Sigmoid colon (tissue), 4 donors: ENCODE measurements at regions not wholly inside any gene's neighbourhood (a gene's known extent, or its start where the extent isn't known, plus 50 kb on each side); places are given as distances from the start of the nearest gene placed in this dataset.

ENCODE experiments used
- CTCF ChIP-seq, 4 experiments: fragments of 450-650 bp in 3 of 4; fragments of 200-600 bp in 1 of 4; IDR thresholded peaks; one replicate each; pipeline ENCODE4 v1.5.1; 2016 to 2019; ENCODE audit warnings: antibody characterized with exemption in 4 of 4, mild to moderate bottlenecking in 3 of 4, moderate library complexity in 2 of 4
- EP300 ChIP-seq, 4 donors: sonication (generic); formaldehyde crosslinking; IDR thresholded peaks; one replicate each; pipeline ENCODE4 v1.6.1; 2017; ENCODE audit warnings: antibody characterized with exemption in 4 of 4
- POLR2AphosphoS5 ChIP-seq, 4 donors: sonication (generic); formaldehyde crosslinking; IDR thresholded peaks; one replicate each; pipeline ENCODE4 v1.6.1; 2017; ENCODE audit warnings: antibody characterized with exemption in 4 of 4

- TF ChIP-seq CTCF (IDR thresholded peaks at IDR 0.05), result no peak
- no peak for TF ChIP-seq POLR2AphosphoS5 (IDR thresholded peaks at IDR 0.05)
- no peak for TF ChIP-seq EP300 (IDR thresholded peaks at IDR 0.05)
These were observed 57.8 kb downstream of the PABIR2 start for GRCh38 chrX:134738986-134739740.
